ENCODE measurements at regions not wholly inside any gene's neighbourhood (a gene's known extent, or its start where the extent isn't known, plus 50 kb on each side); places are given as distances from the start of the nearest gene placed in this dataset.

- DNase-seq = no peak
Measured at GRCh38 chr10:59090817-59091622, 85.4 kb upstream of the PHYHIPL start.

GRCh38 chr10:59093461-59093860, 83.0 kb upstream of the PHYHIPL start:
- no peak for DNase-seq

GRCh38 chr10:59096631-59097030, 79.8 kb upstream of the PHYHIPL start:
- no peak for DNase-seq

- DNase-seq = no peak
Measured at GRCh38 chr10:59098387-59098786, 78.1 kb upstream of the PHYHIPL start.

- DNase-seq = no peak
Measured at GRCh38 chr10:59098831-59099452, 77.5 kb upstream of the PHYHIPL start.

- DNase-seq = no peak
Measured at GRCh38 chr10:59099481-59099880, 77.0 kb upstream of the PHYHIPL start.

- no peak for DNase-seq
Measured at GRCh38 chr10:59102394-59102793, 74.0 kb upstream of the PHYHIPL start.

GRCh38 chr10:59104186-59104585, 72.3 kb upstream of the PHYHIPL start:
- no peak for DNase-seq

- DNase-seq = no peak
Measured at GRCh38 chr10:59106441-59106840, 70.0 kb upstream of the PHYHIPL start.

- DNase-seq = no peak
Measured at GRCh38 chr10:59107147-59107546, 69.3 kb upstream of the PHYHIPL start.

- DNase-seq = no peak
Measured at GRCh38 chr10:59108296-59108870, 68.1 kb upstream of the PHYHIPL start.

GRCh38 chr10:59108886-59109288, 67.6 kb upstream of the PHYHIPL start:
- no peak for DNase-seq

GRCh38 chr10:59109826-59110225, 66.6 kb upstream of the PHYHIPL start:
- DNase-seq = no peak

GRCh38 chr10:59124187-59124586, 52.3 kb upstream of the PHYHIPL start:
- no peak for DNase-seq

GRCh38 chr10:59125666-59126065, 50.8 kb upstream of the PHYHIPL start:
- DNase-seq = no peak

- no peak for DNase-seq
Measured at GRCh38 chr10:59126261-59126660, 50.2 kb upstream of the PHYHIPL start.
